Loucy (cell line): ENCODE measurements at regions not wholly inside any gene's neighbourhood (a gene's known extent, or its start where the extent isn't known, plus 50 kb on each side); places are given as distances from the start of the nearest gene placed in this dataset.

Experiments used
- H2AFZ ChIP-seq: fragments of 200-600 bp; sonication (generic); 2 replicates; pipeline ENCODE4 v1.6.0; 2016; ENCODE audit warnings: antibody characterized with exemption, mild to moderate bottlenecking, low read length, moderate library complexity
- H3F3A ChIP-seq: fragments of 200-600 bp; 2 replicates; pipeline ENCODE4 v1.6.0; 2016; ENCODE audit warnings: antibody characterized with exemption, low read depth, mild to moderate bottlenecking
- H3K27me3 ChIP-seq: fragments of 200-600 bp; sonication (generic); 2 replicates; pipeline ENCODE4 v1.6.1; 2014; ENCODE audit warnings: low read length, mild to moderate bottlenecking; ENCODE audit not compliant: insufficient read depth, poor library complexity, severe bottlenecking
- H3K36me3 ChIP-seq: fragments of 200-600 bp; sonication (generic); 2 replicates; pipeline ENCODE4 v1.6.1; 2016; ENCODE audit warnings: low read length; ENCODE audit not compliant: insufficient read depth
- H3K4me1 ChIP-seq: fragments of 200-600 bp; sonication (generic); 2 replicates; pipeline ENCODE4 v1.5.1; 2014; ENCODE audit warnings: low read length, mild to moderate bottlenecking; ENCODE audit not compliant: insufficient read depth, poor library complexity, severe bottlenecking
- H3K4me2 ChIP-seq: fragments of 200-600 bp; sonication (generic); 2 replicates; pipeline ENCODE4 v1.6.0; 2014; ENCODE audit warnings: antibody characterized with exemption, low read length, low read depth, mild to moderate bottlenecking; ENCODE audit not compliant: poor library complexity, severe bottlenecking
- H3K4me3 ChIP-seq: fragments of 200-600 bp; sonication (generic); 2 replicates; pipeline ENCODE4 v1.5.1; 2014; ENCODE audit warnings: low read length, mild to moderate bottlenecking, mixed read lengths; ENCODE audit not compliant: poor library complexity, severe bottlenecking
- H3K79me2 ChIP-seq: fragments of 200-600 bp; sonication (generic); 2 replicates; pipeline ENCODE4 v1.6.1; 2014; ENCODE audit warnings: low read length; ENCODE audit not compliant: insufficient read depth
- H3K9ac ChIP-seq: fragments of 200-600 bp; sonication (generic); 2 replicates; pipeline ENCODE4 v1.6.0; 2014; ENCODE audit warnings: mild to moderate bottlenecking, low read depth, low read length, moderate library complexity; ENCODE audit not compliant: poor library complexity, severe bottlenecking
- H3K9me2 ChIP-seq: fragments of 200-600 bp; sonication (generic); replicated peaks from 2 replicates; pipeline ENCODE4 v1.6.1; 2016; ENCODE audit warnings: low read depth, low read length, mixed read lengths
- H3K9me3 ChIP-seq: fragments of 200-600 bp; sonication (generic); 2 replicates; pipeline ENCODE4 v1.6.1; 2014; ENCODE audit warnings: mild to moderate bottlenecking, antibody characterized with exemption, low read length, low read depth; ENCODE audit not compliant: insufficient read depth
- H4K20me1 ChIP-seq: fragments of 200-600 bp; sonication (generic); 2 replicates; pipeline ENCODE4 v1.6.0; 2014; ENCODE audit warnings: antibody characterized with exemption, low read length, mild to moderate bottlenecking; ENCODE audit not compliant: insufficient read depth, poor library complexity, severe bottlenecking
- EZH2phosphoT487 ChIP-seq: fragments of 200-600 bp; IDR thresholded peaks from 2 replicates; pipeline ENCODE4 v1.6.1; 2018; ENCODE audit warnings: antibody characterized with exemption, mild to moderate bottlenecking, moderate library complexity, borderline replicate concordance
- TF ChIP-seq, protein P1 (sequence below): fragments of 200-600 bp; sonication (generic); conservative IDR thresholded peaks from 2 replicates; pipeline ENCODE4 v1.5.1; 2014; ENCODE audit warnings: mild to moderate bottlenecking, antibody characterized with exemption, low read length

DNA sequence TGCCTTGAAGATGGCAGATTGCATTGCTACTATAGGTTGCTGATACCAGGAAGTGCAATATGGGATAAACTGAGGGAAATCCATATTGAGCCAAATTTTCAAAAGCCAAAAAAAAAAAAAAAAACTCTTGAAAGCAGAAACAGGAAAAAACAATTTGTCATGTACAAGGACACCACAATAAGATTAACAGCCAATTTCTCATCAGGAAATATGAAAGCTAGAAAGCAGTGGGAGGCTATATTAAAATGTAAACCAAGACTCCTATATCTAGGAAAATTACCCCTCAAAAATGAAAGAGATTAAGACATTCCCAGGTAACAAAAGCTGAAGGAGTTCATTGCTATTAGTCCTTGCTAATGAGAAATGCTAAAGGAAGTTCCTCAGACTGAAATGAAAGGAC, 462.8 kb upstream of the DPH6 start:
- Histone ChIP-seq H3F3A (no peaks in the 10 kb centered on the region), H2AFZ (no peak overlapping the region), H3K79me2 (no peaks in the 10 kb centered on the region), H3K4me3 (no peak overlapping the region), H4K20me1 (no peaks in the 10 kb centered on the region), H3K9me3 (peaks cover 5% of the 10 kb centered on the region; the same call in 1 of the 2 replicates), H3K9ac (no peak overlapping the region), H3K4me2 (no peak overlapping the region), H3K4me1 (no peaks in the 10 kb centered on the region), H3K27me3 (no peaks in the 10 kb centered on the region), H3K36me3 (no peaks in the 10 kb centered on the region), H3K9me2 (no peaks in the 10 kb centered on the region)
- no peak for TF ChIP-seq EZH2phosphoT487
- TF ChIP-seq, protein P1, sequence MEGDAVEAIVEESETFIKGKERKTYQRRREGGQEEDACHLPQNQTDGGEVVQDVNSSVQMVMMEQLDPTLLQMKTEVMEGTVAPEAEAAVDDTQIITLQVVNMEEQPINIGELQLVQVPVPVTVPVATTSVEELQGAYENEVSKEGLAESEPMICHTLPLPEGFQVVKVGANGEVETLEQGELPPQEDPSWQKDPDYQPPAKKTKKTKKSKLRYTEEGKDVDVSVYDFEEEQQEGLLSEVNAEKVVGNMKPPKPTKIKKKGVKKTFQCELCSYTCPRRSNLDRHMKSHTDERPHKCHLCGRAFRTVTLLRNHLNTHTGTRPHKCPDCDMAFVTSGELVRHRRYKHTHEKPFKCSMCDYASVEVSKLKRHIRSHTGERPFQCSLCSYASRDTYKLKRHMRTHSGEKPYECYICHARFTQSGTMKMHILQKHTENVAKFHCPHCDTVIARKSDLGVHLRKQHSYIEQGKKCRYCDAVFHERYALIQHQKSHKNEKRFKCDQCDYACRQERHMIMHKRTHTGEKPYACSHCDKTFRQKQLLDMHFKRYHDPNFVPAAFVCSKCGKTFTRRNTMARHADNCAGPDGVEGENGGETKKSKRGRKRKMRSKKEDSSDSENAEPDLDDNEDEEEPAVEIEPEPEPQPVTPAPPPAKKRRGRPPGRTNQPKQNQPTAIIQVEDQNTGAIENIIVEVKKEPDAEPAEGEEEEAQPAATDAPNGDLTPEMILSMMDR = no peak

- Histone ChIP-seq H3K9me3 (no peaks in the 10 kb centered on the region), H3K9ac (no peak overlapping the region), H3K36me3 (no peaks in the 10 kb centered on the region), H3K9me2 (no peaks in the 10 kb centered on the region), H2AFZ (no peak overlapping the region), H3K4me1 (no peaks in the 10 kb centered on the region), H3K4me2 (no peak overlapping the region), H3F3A (no peaks in the 10 kb centered on the region), H3K79me2 (no peaks in the 10 kb centered on the region), H3K27me3 (no peaks in the 10 kb centered on the region), H3K4me3 (no peak overlapping the region), H4K20me1 (no peaks in the 10 kb centered on the region)
- TF ChIP-seq, protein P1 = no peak
- TF ChIP-seq EZH2phosphoT487 = no peak
These were observed 478.2 kb upstream of the DPH6 start for GRCh38 chr15:36024031-36024688.

GRCh38 chr15:36026627-36027283, 480.8 kb upstream of the DPH6 start:
- H3K4me2 ChIP-seq = no peak overlapping the region
- H3K4me3 ChIP-seq = no peak overlapping the region
- no peak overlapping the region for H2AFZ ChIP-seq
- H3K27me3 ChIP-seq = no peaks in the 10 kb centered on the region
- H3K9me2 ChIP-seq = no peaks in the 10 kb centered on the region
- no peaks in the 10 kb centered on the region for H3K36me3 ChIP-seq
- no peaks in the 10 kb centered on the region for H3K9me3 ChIP-seq
- TF ChIP-seq, protein P1 = no peak
- TF ChIP-seq EZH2phosphoT487 = no peak
- H3K9ac ChIP-seq = no peak overlapping the region
- no peaks in the 10 kb centered on the region for H3K79me2 ChIP-seq
- H3K4me1 ChIP-seq = no peaks in the 10 kb centered on the region
- H3F3A ChIP-seq = no peaks in the 10 kb centered on the region
- no peaks in the 10 kb centered on the region for H4K20me1 ChIP-seq
